GM19099 (cell line): ENCODE measurements at regions not wholly inside any gene's neighbourhood (a gene's known extent, or its start where the extent isn't known, plus 50 kb on each side); places are given as distances from the start of the nearest gene placed in this dataset.
A peak's percentile ranks its signal among the peaks of the same experiment; 100 is the strongest.

Experiments used
- POLR2A ChIP-seq: IDR thresholded peaks from 3 replicates; pipeline ENCODE4 v1.6.1; 2011; ENCODE audit warnings: low read depth; ENCODE audit not compliant: insufficient read length; ENCODE audit errors: extremely low read depth

- TF ChIP-seq POLR2A: no peak
Measured at GRCh38 chr13:77437267-77437666, 98.2 kb upstream of the SCEL start.

- TF ChIP-seq POLR2A: no peak
Measured at GRCh38 chr13:77434289-77434688, 101.2 kb upstream of the SCEL start.

- TF ChIP-seq POLR2A: peak; percentile 41
Measured at GRCh38 chr13:77431449-77431848, 104.1 kb upstream of the SCEL start.

GRCh38 chr13:77430377-77430951, 103.6 kb upstream of the MYCBP2 start:
- peak; percentile 47 for TF ChIP-seq POLR2A

GRCh38 chr13:77429320-77430142, 102.6 kb upstream of the MYCBP2 start:
- peak; percentile 48 for TF ChIP-seq POLR2A

- no peak for TF ChIP-seq POLR2A
Measured at GRCh38 chr13:77425705-77426104, 98.8 kb upstream of the MYCBP2 start.

GRCh38 chr13:77423296-77423695, 96.4 kb upstream of the MYCBP2 start:
- TF ChIP-seq POLR2A: no peak

- TF ChIP-seq POLR2A: no peak
Measured at GRCh38 chr13:77422724-77423123, 95.8 kb upstream of the MYCBP2 start.

- TF ChIP-seq POLR2A: no peak
Measured at GRCh38 chr13:77417897-77418296, 91.0 kb upstream of the MYCBP2 start.

GRCh38 chr13:77416666-77417212, 89.8 kb upstream of the MYCBP2 start:
- no peak for TF ChIP-seq POLR2A

GRCh38 chr13:77415253-77416071, 88.6 kb upstream of the MYCBP2 start:
- TF ChIP-seq POLR2A: no peak

- no peak for TF ChIP-seq POLR2A
Measured at GRCh38 chr13:77412860-77413259, 86.0 kb upstream of the MYCBP2 start.

GRCh38 chr13:77412116-77412635, 85.3 kb upstream of the MYCBP2 start:
- no peak for TF ChIP-seq POLR2A

- no peak for TF ChIP-seq POLR2A
Measured at GRCh38 chr13:77409412-77409811, 82.5 kb upstream of the MYCBP2 start.
